ENCODE measurements at regions not wholly inside any gene's neighbourhood (a gene's known extent, or its start where the extent isn't known, plus 50 kb on each side); places are given as distances from the start of the nearest gene placed in this dataset.

DNA sequence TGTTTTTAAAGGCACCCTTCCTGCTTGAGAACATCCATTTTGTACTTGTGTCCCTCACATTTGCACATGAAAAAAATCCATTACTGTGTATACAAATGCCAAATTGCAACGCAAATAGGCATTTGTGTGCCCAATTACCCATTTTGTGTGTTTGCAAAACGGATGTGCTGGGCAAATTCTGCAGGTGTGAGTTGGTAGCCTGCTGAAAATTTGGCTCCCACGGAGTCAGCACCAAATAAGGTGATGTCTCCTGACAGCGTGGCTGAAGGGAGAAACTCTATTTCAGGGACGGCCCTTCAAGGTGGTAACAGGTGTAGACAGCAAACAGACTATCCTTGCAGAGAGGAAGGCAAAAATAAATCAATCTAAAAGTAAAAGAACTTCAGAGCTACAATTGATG lies 661.1 kb downstream of the BCL11A start:
- TF ChIP-seq TAF1 (IDR thresholded peaks at IDR 0.05; ENCODE audit: low read depth, low read length) (no peak), SRF (IDR thresholded peaks at IDR 0.05; ENCODE audit: low read depth, low read length) (peak; percentile 63)
- TF ChIP-seq, protein P1, sequence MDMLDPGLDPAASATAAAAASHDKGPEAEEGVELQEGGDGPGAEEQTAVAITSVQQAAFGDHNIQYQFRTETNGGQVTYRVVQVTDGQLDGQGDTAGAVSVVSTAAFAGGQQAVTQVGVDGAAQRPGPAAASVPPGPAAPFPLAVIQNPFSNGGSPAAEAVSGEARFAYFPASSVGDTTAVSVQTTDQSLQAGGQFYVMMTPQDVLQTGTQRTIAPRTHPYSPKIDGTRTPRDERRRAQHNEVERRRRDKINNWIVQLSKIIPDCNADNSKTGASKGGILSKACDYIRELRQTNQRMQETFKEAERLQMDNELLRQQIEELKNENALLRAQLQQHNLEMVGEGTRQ (IDR thresholded peaks at IDR 0.05; ENCODE audit: low read length), result no peak
- H2BK120ac ChIP-seq (replicated peaks; ENCODE audit: low read depth, low read length), result no peak overlapping the region
- H3K4me1 ChIP-seq (replicated peaks in 1 of 4; ENCODE audit: control insufficient read depth in 3 of 4, insufficient read depth in 4 of 4, low read length in 3 of 4), result peaks cover 2 to 6% (median 4%) of the 10 kb centered on the region in 4 experiments; a peak in 4 of 7 replicates
- H3K9me3 ChIP-seq (ENCODE audit: insufficient read depth in 2 of 2, low read depth in 1 of 2, low read length in 1 of 2), result no peaks in the 10 kb centered on the region
- no peaks in the 10 kb centered on the region for H4K20me1 ChIP-seq (replicated peaks in 1 of 2; ENCODE audit: control insufficient read depth in 1 of 2, insufficient read depth in 2 of 2, low read length in 2 of 2)
- DNase-seq (ENCODE audit: low read depth in 1 of 2, low spot score in 2 of 2) (no peak), FAIRE-seq (no peak)
- no peaks in the 10 kb centered on the region for H3K27me3 ChIP-seq (replicated peaks in 1 of 4; ENCODE audit: control insufficient read depth in 3 of 4, extremely low read depth in 1 of 4, insufficient read depth in 3 of 4, low read length in 3 of 4)
- no peak overlapping the region; the same call in 1 of the 2 replicates for H3K27ac ChIP-seq (ENCODE audit: low read depth, low read length)
- H2AFZ ChIP-seq (ENCODE audit: low read length), result no peak overlapping the region
- H3K14ac ChIP-seq (ENCODE audit: insufficient read length), result no peak overlapping the region
- no peak overlapping the region for H2BK15ac ChIP-seq (ENCODE audit: low read length)
- no peak overlapping the region for H2BK20ac ChIP-seq (ENCODE audit: low read length)
- H3K79me1 ChIP-seq (ENCODE audit: low read depth, low read length), result no peaks in the 10 kb centered on the region
- POLR2A ChIA-PET (ENCODE audit: partially characterized antibody), result no interaction called here
- H4K8ac ChIP-seq (ENCODE audit: extremely low read depth, insufficient read depth, low read length), result no peak overlapping the region
- H4K91ac ChIP-seq (replicated peaks; ENCODE audit: insufficient read length, low read length), result no peak overlapping the region
- no peak overlapping the region for H4K5ac ChIP-seq (ENCODE audit: insufficient read length, low read depth, low read length)
- H2BK5ac ChIP-seq (ENCODE audit: low read depth, low read length), result no peak overlapping the region
- H3K18ac ChIP-seq (ENCODE audit: extremely low read depth, low read length), result no peak overlapping the region
- no peak overlapping the region for H2BK12ac ChIP-seq (ENCODE audit: low read depth, low read length)
- H3K4me2 ChIP-seq (ENCODE audit: insufficient read depth in 1 of 2, low read depth in 2 of 2, low read length in 2 of 2), result no peak overlapping the region
- CTCF ChIA-PET (ENCODE audit: partially characterized antibody), result no interaction called here
- 61% methylated on average over 5 of the region's 5 CpGs; no CpG with 5 or more reads in 1 of the 2 experiments for WGBS, 2 experiments (ENCODE audit: extremely low coverage in 1 of 2, insufficient coverage in 1 of 2, insufficient read length in 1 of 2, insufficient replicate concordance in 2 of 2, low coverage in 1 of 2, low lambda C conversion rate in 2 of 2, missing lambda C conversion rate in 1 of 2)
- no peak overlapping the region for H3K23ac ChIP-seq (ENCODE audit: insufficient read length)
- H3K4ac ChIP-seq (replicated peaks; ENCODE audit: insufficient read length, low read depth, low read length), result no peak overlapping the region
- no peaks in the 10 kb centered on the region for H3K23me2 ChIP-seq (ENCODE audit: low read depth, low read length)
- H3K56ac ChIP-seq (replicated peaks; ENCODE audit: insufficient read length, low read depth, low read length), result no peak overlapping the region
- H3K79me2 ChIP-seq (ENCODE audit: control insufficient read depth in 1 of 2, insufficient read depth in 2 of 2, low read length in 2 of 2), result no peaks in the 10 kb centered on the region
- H3K9ac ChIP-seq (replicated peaks in 1 of 4; ENCODE audit: extremely low read depth in 1 of 4, low read depth in 3 of 4, low read length in 3 of 4), result no peak overlapping the region
- no peak overlapping the region for H3K4me3 ChIP-seq (ENCODE audit: extremely low read depth in 1 of 4, insufficient read depth in 2 of 4, low read depth in 3 of 4, low read length in 4 of 4)
- no peak overlapping the region for H2AK5ac ChIP-seq (ENCODE audit: low read depth, low read length)
- H3K36me3 ChIP-seq (ENCODE audit: control insufficient read depth in 2 of 4, insufficient read depth in 4 of 4, low read length in 3 of 4), result no peaks in the 10 kb centered on the region
